Hypothalamus (tissue), 51 donors: ENCODE measurements at regions not wholly inside any gene's neighbourhood (a gene's known extent, or its start where the extent isn't known, plus 50 kb on each side); places are given as distances from the start of the nearest gene placed in this dataset.

Experiments used
- DNase-seq, 51 donors: peaks; one replicate each; lab custom pipeline; 2025; lab: John Stamatoyannopoulos, UW

DNA sequence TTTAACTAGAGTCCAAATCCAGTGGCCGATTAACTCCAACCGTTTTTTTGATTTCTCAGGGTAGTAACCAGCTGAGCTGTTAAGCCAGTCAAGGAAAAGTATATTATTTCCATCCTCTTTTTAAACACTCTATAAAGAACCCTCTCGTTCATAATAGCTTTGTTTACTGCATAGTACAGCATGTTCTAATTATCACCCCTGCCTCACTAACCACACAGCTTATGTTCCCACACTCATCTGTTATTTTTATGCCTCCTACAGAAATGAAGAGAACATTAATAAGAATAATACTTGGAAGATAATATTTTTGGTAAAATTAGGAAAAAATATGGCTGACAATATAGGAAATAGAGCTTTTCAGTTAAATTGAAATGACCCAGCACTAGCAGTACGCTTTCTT lies 2132.8 kb upstream of the CELF4 start:
- DNase-seq: no peak

GRCh38 chr18:39693359-39693758 lies 2127.8 kb upstream of the CELF4 start:
- DNase-seq: no peak

DNA sequence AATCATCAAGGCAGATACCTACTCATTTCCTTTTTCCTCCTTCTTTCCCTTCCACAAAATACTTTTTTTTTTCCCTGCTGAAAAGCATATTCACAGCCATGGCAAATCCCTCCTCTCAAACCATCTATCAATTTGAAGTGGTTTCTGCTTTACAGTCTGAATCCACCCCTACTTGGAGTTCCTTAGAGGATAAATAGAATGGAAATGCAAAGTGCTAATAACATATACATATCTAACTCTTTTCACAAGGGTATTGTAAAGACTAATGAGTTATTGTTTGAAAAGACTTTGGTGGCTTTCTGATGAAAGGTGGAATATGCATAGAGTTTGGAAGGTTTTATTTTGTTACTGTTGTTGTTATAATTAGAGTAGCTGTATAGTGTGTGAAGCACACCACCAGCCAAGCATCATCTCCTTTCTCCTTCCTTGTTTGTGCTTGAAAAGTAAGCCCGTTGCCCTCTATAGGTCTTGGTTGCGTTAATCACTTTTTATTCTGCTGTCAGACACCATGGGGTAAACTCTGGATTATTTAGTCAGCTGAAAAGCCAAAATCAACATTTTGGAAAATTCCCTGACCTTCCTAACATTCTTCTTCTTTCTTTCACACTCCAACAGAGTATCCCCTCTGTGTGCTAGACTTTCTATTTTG lies 2126.9 kb upstream of the CELF4 start:
- DNase-seq: no peak

GRCh38 chr18:39685303-39685902 lies 2119.8 kb upstream of the CELF4 start:
- no peak for DNase-seq

DNA sequence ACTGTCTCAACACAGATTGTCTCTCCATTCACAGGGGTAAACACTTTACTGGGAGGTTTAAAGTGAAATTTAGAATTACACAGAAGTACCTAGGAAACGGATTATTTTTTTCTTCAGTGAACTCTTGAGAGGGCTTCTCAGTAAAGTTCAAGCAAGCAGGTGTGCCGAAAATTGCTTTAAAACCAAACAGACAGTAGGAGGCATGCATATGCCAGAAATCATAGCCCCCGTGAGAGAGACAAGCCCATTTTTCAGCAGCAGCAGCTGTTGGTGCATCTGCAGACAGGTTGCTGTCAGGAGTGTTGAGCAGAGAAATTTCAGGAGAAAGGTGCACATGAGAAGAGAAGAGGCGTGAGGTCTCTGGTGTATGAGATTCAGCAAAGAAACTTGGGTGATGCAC lies 2115.5 kb upstream of the CELF4 start:
- DNase-seq: peak in 1 of 51 donors; percentile 14

DNA sequence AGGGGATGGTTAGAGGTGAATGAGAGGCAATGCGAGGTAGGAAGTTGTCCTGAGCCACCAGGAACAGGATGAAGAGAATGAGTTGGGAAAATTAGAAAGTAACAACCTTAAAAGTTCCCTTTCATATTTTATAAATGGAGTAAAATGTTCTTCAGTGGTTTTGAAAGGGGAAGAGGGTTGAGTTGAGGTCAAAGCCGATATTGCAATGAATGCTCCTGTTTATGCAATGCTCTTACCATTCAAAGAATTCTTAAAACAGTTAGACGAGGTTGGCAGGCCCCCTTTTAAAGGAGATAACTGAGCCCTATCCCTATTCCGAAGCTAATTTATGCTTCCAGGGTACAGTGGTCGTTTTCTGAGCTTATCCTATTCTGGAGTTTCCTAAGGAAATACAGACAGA lies 2110.3 kb upstream of the CELF4 start:
- no peak for DNase-seq

GRCh38 chr18:39675368-39675767 lies 2109.8 kb upstream of the CELF4 start:
- DNase-seq: peak in 1 of 51 donors; percentile 20

GRCh38 chr18:39672171-39672570 lies 2106.6 kb upstream of the CELF4 start:
- no peak for DNase-seq

DNA sequence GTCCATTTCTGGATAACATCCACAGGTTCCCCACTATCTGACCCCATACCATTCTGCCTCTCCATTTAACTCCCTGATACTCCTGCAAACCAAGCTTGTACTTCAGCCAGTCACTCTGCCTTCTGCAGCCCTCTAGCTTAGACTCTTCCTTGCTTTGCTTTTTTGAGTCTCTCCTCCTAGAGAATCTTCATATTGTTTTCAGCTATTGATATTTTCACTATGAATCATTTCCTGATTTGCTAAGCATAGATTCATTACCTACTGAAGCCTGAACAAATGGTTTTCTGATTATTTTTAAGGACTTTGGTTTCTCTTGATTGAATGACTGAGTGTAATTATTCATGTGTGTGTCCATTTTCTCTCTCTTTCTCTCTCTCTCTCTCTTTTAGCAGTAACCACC lies 2102.3 kb upstream of the CELF4 start:
- DNase-seq: no peak

DNA sequence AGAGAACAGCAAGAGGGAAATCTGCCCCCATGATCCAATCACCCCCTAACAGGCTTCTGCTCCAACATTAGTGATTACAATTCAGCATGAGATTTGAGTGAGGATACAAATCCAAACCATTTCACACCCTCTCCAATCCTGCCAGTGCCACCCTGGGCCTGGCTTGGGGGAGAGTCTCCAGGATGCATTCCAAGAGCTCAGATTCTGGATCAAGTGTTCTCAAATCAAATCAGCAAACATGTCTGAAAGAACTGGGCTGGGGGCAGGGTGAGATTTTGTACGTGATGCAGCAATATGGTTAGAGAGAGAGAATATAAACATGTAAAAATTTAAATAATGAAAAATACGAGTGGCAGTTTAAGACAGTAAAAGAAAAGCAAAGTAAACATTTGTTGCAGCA lies 2100.9 kb upstream of the CELF4 start:
- DNase-seq: no peak

GRCh38 chr18:39661856-39662366 lies 2096.3 kb upstream of the CELF4 start:
- DNase-seq: no peak

- no peak for DNase-seq
Measured at GRCh38 chr18:39660141-39660540, 2094.5 kb upstream of the CELF4 start.

DNA sequence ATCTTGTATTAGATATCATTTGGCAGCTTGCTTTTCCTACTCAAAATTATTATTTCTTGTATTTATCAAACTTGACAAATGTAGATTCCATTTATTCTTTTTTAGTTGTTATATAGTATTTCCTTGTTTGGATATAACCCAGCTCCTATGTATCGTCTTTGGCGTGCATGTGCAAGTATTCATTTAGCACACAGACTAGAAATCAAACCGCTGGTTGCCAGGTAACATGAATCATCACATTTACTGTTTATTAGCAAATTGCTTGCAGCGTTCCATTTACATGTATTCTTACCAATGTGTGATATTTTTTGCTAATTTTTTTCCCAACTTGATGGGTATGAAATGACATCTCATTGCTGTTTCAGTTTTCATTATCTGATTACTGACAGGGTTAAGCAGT lies 2089.7 kb upstream of the CELF4 start:
- DNase-seq: no peak

GRCh38 chr18:39653221-39653620 lies 2087.6 kb upstream of the CELF4 start:
- no peak for DNase-seq

GRCh38 chr18:39648616-39649015 lies 2083.0 kb upstream of the CELF4 start:
- no peak for DNase-seq

GRCh38 chr18:39647627-39648534 lies 2082.3 kb upstream of the CELF4 start:
- DNase-seq: peak in 1 of 51 donors; percentile 5

DNA sequence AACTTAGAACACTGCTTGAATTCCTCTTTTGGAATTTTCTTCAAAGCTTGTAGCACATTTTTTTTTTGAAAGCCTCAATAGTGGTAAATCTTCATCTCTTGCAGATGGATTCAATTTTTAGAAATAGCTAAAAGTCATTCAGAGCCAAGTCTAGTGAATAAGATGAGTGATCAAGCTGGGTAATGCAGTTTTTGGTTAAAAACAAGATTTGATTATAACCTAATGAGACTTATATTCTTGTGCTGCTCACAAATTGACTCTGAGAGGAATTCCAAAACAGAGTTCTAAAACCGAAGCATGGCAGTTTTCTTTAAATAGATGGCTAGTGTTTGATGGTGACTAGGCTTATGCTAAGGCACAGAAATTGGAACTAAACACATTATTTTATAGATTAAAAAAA lies 2072.6 kb upstream of the CELF4 start:
- DNase-seq: no peak

DNA sequence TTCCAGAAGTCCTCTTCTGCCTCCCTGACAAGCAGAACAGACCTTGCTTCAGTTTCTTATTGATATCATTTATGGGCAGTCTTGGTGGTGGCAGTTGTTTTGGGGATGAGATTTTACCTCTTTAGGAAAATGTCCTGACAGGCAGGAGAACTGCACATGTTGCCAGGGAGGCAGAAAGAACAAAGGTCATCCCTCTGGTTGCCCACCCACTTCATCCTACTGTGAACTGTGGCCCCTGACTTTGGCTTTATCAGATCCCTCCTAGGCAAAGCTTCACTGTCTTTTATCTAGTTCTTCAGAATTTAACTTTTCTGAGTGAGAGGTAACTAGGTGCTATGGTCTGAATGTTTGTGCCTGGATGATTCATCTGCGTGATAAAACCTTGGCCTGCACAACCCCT lies 2071.3 kb upstream of the CELF4 start:
- no peak for DNase-seq

GRCh38 chr18:39635966-39636365 lies 2070.4 kb upstream of the CELF4 start:
- DNase-seq: no peak

DNA sequence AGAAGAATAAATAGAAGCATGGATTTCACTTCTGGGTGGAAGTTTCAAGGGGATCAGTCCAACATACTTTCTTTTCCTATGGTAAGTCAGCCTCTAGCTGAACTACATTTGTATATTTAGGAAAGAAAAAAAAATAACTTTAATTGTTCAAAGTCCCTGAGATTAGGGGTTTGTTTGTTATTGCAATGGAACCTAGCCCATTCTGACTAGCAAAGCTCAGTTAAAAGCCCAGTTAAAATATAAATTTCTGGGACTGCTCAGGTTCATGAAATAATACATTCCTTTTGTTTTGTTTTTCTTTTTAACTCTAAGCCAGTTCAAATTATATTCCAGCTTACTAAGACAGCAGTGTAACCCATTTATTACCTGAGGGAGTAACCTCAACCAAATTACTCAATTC lies 2069.6 kb upstream of the CELF4 start:
- DNase-seq: no peak

DNA sequence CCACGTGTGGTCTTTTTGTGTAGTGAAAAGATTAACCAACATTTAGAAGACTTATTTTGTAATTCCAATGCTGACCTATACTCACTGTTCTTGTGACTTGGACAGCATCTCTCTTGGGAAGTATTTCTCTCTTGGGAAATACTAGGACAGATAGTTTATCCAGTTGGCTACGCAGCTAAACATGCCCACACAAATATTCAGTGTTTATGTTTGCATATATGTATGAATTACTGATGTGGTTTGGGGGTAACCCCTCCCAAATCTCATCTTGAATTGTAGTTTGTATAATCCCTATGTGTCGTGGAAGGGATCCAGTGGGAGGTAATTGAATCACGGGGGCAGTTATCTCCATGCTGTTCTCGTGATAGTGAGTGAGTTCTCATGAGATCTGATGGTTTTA lies 2062.3 kb upstream of the CELF4 start:
- DNase-seq: no peak

- DNase-seq: no peak
Measured at GRCh38 chr18:39624961-39625360, 2059.4 kb upstream of the CELF4 start.
